HG02678 (cell line): ENCODE measurements at regions not wholly inside any gene's neighbourhood (a gene's known extent, or its start where the extent isn't known, plus 50 kb on each side); places are given as distances from the start of the nearest gene placed in this dataset.

Experiments
- ATAC-seq: cut with Tn5 transposase; IDR thresholded peaks from one replicate; pipeline ENCODE4 v1.9.1; 2021; ENCODE audit warnings: mild to moderate bottlenecking, moderate library complexity; ENCODE audit not compliant: unreplicated experiment

GRCh38 chr6:65830151-65830550 lies 123.1 kb upstream of the EYS start:
- no peak for ATAC-seq

- no peak for ATAC-seq
Observed at GRCh38 chr6:65819152-65819551, 112.1 kb upstream of the EYS start.

GRCh38 chr6:65818576-65818975 lies 111.5 kb upstream of the EYS start:
- no peak for ATAC-seq

DNA sequence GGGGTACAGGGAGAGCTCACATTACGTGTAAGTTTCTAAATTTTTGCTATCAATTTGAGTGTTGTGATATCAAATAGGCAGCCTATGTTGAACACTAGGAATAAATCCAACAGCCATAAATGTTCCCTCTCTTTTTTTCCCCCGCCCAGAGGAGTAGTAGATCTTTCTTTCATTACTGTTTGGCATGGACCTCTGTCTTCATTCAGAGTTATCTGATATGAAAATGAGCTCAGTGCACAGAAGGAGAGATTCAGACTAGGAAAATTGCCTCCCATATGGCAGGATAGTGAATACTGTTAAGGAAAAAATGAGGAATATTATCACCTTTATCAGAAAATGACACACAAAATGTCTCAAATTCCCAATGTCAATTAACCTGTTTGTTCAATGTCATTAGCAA lies 110.0 kb upstream of the EYS start:
- no peak for ATAC-seq

GRCh38 chr6:65814071-65814470 lies 107.0 kb upstream of the EYS start:
- ATAC-seq, result no peak

- no peak for ATAC-seq
Observed at GRCh38 chr6:65803186-65803585, 96.2 kb upstream of the EYS start.

- ATAC-seq, result no peak
Observed at GRCh38 chr6:65799389-65799788, 92.4 kb upstream of the EYS start.

DNA sequence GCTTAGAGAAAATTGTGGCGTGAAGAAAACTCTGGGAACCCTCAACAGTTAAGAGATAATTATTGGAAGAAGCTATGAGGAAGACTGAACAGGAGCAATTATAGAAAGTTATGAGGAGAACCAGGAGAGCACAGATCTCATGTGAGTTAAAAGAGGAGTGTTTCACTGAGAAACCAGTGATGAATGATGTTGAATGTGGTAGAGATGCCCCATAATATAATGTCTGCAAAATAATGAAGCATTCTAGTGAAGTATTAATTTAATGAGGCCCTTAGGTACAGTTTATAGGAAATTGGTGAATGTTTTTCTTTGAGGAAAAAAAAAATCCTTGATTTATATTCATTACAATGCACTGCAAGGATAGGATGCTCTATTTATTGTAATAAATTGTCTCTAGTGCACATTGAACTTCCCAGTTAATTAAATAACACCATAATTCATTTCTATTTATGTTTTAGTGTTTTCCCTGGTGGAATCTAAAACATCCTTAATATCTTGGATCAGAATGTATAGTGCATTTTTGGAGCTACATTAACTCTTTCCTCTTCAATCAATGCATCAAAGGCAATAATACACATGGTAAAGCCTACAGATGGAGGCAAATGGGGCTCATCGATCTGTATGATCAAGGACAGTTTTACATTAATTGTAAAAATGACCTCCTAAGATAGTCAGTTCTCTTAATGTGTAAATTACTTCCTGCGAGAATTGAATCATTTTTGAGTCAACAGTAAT lies 91.4 kb upstream of the EYS start:
- no peak for ATAC-seq

GRCh38 chr6:65790666-65791065 lies 83.6 kb upstream of the EYS start:
- ATAC-seq, result no peak

DNA sequence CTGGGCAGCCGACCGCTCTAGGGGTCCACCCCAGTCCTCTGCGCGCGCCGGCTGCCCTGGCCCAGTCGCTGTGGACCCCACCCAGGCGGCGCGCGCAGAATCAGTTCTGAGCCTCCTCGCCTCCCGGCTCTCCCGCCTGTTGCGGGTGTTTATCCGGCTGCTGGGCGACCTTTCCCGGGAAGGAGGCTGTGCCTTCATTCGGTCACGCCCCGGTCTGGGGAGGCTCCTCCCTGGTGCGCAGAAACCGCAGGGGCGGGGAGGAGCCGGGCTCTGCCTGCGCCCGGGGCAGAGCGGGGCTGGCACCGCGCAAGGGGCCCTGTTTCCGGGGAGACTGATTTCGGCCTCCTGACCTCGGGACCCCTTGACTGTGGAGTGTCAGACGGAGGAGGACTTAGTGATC lies 80.8 kb upstream of the EYS start:
- no peak for ATAC-seq

GRCh38 chr6:65786815-65787214 lies 79.8 kb upstream of the EYS start:
- no peak for ATAC-seq

- ATAC-seq, result no peak
Observed at GRCh38 chr6:65780691-65781090, 73.7 kb upstream of the EYS start.

GRCh38 chr6:65776332-65776731 lies 69.3 kb upstream of the EYS start:
- ATAC-seq, result no peak

DNA sequence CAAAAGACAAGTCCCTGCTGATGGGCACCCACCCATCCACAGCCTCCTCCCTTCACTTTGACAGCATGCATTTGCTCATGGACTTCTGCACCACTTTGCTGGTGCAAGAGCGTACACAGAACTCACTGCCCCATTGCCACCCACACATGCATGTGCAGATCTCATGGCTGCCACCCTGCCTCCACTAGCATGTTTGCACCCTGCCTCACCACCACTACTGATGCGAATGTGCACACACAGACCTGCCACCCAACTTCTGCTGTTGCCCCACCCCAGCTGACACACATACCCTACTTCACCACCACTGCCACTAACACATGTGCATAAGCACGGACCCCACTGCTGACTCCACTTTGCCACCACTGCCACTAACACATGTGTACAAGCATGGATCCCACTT lies 64.9 kb upstream of the EYS start:
- no peak for ATAC-seq

DNA sequence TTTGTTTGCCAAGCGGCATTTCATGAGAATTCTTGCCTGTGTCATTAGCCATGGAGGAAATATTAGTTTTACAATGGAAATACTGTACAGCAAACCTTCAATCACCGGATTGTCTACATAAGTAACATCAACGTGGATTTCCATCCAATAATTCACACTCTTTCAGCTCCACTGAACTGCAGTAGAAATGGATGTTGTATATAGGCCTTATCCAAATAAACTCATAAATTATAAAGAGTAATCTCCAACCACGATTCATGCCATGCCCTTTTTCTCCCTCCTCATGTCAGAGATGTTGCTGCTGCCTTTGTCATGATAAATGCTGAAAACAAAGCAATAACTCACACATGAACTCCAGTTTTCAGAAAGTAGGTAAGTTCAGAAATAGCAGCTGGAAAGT lies 54.9 kb upstream of the EYS start:
- ATAC-seq, result no peak

GRCh38 chr6:65760285-65760684 lies 53.3 kb upstream of the EYS start:
- no peak for ATAC-seq
